Calu3 (cell line): ENCODE measurements at regions not wholly inside any gene's neighbourhood (a gene's known extent, or its start where the extent isn't known, plus 50 kb on each side); places are given as distances from the start of the nearest gene placed in this dataset.

ENCODE experiments used
- BruUV-seq: library from RNA; stranded (reverse); fragments of 400-500 nt; replicated peaks from 2 replicates; lab custom pipeline; 2021; lab: Mats Ljungman, UMichigan
- CTCF ChIA-PET: fragments of 300-600 bp; sonication (Branson Sonifier 250); formaldehyde crosslinking; loops from one replicate; lab custom pipeline; 2022; ENCODE audit warnings: antibody characterized with exemption; lab: Charles Lee
- DNase-seq: peaks from one replicate; pipeline ENCODE4 v3.0.0; 2022
- H3K27ac Mint-ChIP-seq: one replicate; pipeline ENCODE4 v1.8.0; 2022; ENCODE audit warnings: mixed read lengths; ENCODE audit not compliant: unreplicated experiment
- H3K27me3 Mint-ChIP-seq: one replicate; pipeline ENCODE4 v1.8.0; 2022; ENCODE audit warnings: mixed read lengths; ENCODE audit not compliant: unreplicated experiment
- H3K36me3 Mint-ChIP-seq: one replicate; pipeline ENCODE4 v1.8.0; 2022; ENCODE audit warnings: mild to moderate bottlenecking, moderate library complexity, mixed read lengths; ENCODE audit not compliant: insufficient read depth, unreplicated experiment
- H3K4me1 Mint-ChIP-seq: one replicate; pipeline ENCODE4 v1.8.0; 2022; ENCODE audit warnings: mild to moderate bottlenecking, low read depth, mixed read lengths; ENCODE audit not compliant: unreplicated experiment
- H3K4me3 Mint-ChIP-seq: one replicate; pipeline ENCODE4 v1.8.0; 2022; ENCODE audit warnings: mild to moderate bottlenecking, low read depth, moderate library complexity, mixed read lengths; ENCODE audit not compliant: unreplicated experiment
- H3K9me3 Mint-ChIP-seq: one replicate; pipeline ENCODE4 v1.8.0; 2022; ENCODE audit warnings: low read depth, mixed read lengths; ENCODE audit not compliant: unreplicated experiment
- intact Hi-C: fragments of 100-400 bp; cut with micrococcal nuclease; formaldehyde crosslinking; loops from one replicate; pipeline ENCODE4 v1.10.0; 2022; ENCODE audit not compliant: unreplicated experiment
- TF ChIP-seq, protein P1 (sequence below): fragments of 200-600 bp; IDR thresholded peaks from one replicate; pipeline ENCODE4 v1.8.0; 2022; ENCODE audit warnings: antibody characterized with exemption; ENCODE audit not compliant: unreplicated experiment

DNA sequence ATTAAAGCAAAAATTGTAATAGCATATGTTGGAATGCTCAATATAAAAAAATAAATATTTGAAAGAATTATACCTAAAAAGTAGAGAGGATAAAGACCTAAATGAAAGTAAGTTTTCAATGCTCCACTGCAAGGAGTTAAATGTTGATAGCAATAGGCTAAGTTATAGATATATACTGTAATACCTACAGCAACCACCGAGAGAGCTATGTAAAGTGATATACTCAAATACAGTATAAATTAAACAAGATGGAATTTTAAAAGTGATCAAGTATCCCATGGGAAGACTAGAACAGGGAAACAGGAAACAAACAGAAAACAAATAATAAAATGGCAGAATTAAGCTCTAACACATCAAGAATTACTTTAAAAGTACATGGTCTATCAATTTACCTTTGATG lies 73.9 kb downstream of the CASP3 start:
- CTCF ChIA-PET, result interaction anchor here (0.7 kb wide), 1 partner anchor 324 kb away, joined by 4 read pairs; no protein-coding TSS in a partner anchor

DNA sequence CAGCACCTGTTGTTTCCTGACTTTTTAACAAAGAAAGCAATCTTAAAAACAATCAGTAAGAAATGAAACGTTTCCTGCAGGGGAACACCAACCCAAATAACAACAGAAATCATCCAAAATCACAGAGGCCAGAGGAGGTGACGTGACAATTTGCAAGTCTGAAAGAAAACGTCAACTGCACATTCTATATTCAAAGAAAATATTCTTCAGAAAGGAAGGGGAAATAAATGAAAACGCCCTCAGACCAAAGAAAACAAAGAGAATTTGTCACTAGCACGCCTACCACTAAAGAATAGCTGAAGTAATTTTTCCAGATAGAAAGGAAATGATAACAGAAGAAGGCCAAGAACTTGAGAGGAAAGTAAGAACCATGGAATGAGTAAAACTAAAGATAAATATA lies 74.4 kb downstream of the CASP3 start:
- no TSS peak for BruUV-seq
- TF ChIP-seq, protein P1, sequence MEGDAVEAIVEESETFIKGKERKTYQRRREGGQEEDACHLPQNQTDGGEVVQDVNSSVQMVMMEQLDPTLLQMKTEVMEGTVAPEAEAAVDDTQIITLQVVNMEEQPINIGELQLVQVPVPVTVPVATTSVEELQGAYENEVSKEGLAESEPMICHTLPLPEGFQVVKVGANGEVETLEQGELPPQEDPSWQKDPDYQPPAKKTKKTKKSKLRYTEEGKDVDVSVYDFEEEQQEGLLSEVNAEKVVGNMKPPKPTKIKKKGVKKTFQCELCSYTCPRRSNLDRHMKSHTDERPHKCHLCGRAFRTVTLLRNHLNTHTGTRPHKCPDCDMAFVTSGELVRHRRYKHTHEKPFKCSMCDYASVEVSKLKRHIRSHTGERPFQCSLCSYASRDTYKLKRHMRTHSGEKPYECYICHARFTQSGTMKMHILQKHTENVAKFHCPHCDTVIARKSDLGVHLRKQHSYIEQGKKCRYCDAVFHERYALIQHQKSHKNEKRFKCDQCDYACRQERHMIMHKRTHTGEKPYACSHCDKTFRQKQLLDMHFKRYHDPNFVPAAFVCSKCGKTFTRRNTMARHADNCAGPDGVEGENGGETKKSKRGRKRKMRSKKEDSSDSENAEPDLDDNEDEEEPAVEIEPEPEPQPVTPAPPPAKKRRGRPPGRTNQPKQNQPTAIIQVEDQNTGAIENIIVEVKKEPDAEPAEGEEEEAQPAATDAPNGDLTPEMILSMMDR, result no peak
- intact Hi-C loops, result no loop called here
- no peaks in the 10 kb centered on the region for H3K9me3 Mint-ChIP-seq
- no peak for DNase-seq
- no peak overlapping the region for H3K27ac Mint-ChIP-seq
- H3K4me1 Mint-ChIP-seq, result no peaks in the 10 kb centered on the region
- no peaks in the 10 kb centered on the region for H3K27me3 Mint-ChIP-seq
- H3K36me3 Mint-ChIP-seq, result no peaks in the 10 kb centered on the region
- CTCF ChIA-PET, result no interaction called here
- H3K4me3 Mint-ChIP-seq, result no peak overlapping the region

More for the DNA sequence above, 73.9 kb downstream of the CASP3 start:
- no peak overlapping the region for H3K27ac Mint-ChIP-seq
- DNase-seq, result no peak
- TF ChIP-seq, protein P1, result no peak
- intact Hi-C loops, result no loop called here
- no peak overlapping the region for H3K4me3 Mint-ChIP-seq
- no peaks in the 10 kb centered on the region for H3K27me3 Mint-ChIP-seq
- H3K36me3 Mint-ChIP-seq, result no peaks in the 10 kb centered on the region
- H3K4me1 Mint-ChIP-seq, result no peaks in the 10 kb centered on the region
- BruUV-seq, result no TSS peak
- H3K9me3 Mint-ChIP-seq, result no peaks in the 10 kb centered on the region

DNA sequence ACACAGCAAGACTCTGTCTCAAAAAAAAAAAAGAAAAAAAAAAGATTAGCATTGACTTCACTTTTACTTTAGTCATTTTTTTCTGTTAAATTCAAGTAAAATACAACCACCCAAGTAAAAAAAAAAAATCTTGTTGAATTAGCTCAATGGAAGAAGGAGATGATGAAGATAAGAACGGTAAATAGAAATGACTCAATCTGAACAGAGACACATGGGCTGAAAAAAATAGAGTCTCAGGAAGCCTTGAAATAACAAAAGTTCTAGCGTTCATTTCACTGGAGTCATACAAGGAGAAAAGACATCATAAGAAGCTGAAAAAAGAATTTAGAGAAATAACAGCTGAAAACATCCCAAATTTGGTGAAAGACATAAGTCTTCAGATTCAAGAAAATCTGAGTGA lies 75.5 kb downstream of the CASP3 start:
- CTCF ChIA-PET, result interaction anchor here (0.7 kb wide), 1 partner anchor 555 kb away, joined by 3 read pairs; no protein-coding TSS in a partner anchor
- no peak for DNase-seq
- H3K9me3 Mint-ChIP-seq, result no peaks in the 10 kb centered on the region
- no peaks in the 10 kb centered on the region for H3K4me1 Mint-ChIP-seq
- TF ChIP-seq, protein P1, result no peak
- H3K27ac Mint-ChIP-seq, result no peak overlapping the region
- H3K36me3 Mint-ChIP-seq, result no peaks in the 10 kb centered on the region
- no peaks in the 10 kb centered on the region for H3K27me3 Mint-ChIP-seq
- BruUV-seq, result no TSS peak
- intact Hi-C loops, result no loop called here
- H3K4me3 Mint-ChIP-seq, result no peak overlapping the region

DNA sequence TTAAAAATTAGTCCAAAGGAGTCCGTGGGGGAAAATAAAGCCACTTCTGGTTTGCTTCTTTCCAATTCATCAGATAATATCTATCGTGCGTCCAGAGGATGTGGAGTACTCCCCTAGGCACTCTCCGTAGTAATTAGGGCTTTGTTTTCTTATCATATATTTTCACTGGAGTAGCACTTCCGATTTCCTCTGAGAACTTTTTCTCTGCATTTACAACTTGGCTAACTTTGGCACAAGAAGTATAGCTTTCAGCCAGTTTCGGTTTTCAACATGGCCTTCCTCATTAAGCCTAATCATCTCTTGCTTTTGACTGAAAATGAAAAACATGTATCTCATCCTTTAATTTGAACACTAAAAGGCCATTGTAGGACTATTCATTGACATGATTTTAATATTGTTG lies 80.5 kb downstream of the CASP3 start:
- CTCF ChIA-PET, result no interaction called here
- Mint-ChIP-seq H3K27me3 (no peaks in the 10 kb centered on the region), H3K4me3 (no peak overlapping the region), H3K27ac (no peak overlapping the region), H3K9me3 (no peaks in the 10 kb centered on the region), H3K36me3 (no peaks in the 10 kb centered on the region), H3K4me1 (no peaks in the 10 kb centered on the region)
- intact Hi-C loops, result no loop called here
- BruUV-seq, result no TSS peak
- TF ChIP-seq, protein P1, result no peak
- no peak for DNase-seq
